ENCODE measurements at regions not wholly inside any gene's neighbourhood (a gene's known extent, or its start where the extent isn't known, plus 50 kb on each side); places are given as distances from the start of the nearest gene placed in this dataset.

DNA sequence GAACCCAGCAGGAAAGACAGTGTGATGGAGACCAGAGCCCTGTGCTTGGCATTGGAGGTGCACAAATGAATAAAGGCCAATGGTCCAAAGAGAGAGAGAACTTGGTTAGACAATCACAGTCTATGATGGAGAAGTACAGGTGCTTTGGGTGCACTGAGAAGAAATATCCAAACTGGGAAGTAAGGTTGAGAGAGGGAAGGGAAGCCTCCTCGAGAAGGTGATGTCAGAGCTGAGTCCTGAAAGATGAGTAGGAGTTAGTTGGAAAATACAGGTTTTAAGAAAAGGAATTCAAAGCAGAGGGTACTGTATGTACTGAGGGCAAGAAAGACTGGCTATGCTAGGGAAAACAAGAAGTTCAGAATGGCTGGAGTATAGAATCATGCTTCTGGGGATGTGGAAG, 94.1 kb upstream of the CD53 start:
- no peaks in the 10 kb centered on the region for H3K9me3 ChIP-seq
- H3K4me3 ChIP-seq, result no peak overlapping the region
- ATAC-seq (no peak), DNase-seq (ENCODE audit: low read depth in 1 of 2, low spot score in 1 of 2) (no peak), FAIRE-seq (no peak)
- no peak overlapping the region for H3K4me2 ChIP-seq
- WGBS (ENCODE audit: missing lambda C conversion rate), result 0% methylated on average over 1 of the region's 1 CpG
- TF ChIP-seq, protein P1, sequence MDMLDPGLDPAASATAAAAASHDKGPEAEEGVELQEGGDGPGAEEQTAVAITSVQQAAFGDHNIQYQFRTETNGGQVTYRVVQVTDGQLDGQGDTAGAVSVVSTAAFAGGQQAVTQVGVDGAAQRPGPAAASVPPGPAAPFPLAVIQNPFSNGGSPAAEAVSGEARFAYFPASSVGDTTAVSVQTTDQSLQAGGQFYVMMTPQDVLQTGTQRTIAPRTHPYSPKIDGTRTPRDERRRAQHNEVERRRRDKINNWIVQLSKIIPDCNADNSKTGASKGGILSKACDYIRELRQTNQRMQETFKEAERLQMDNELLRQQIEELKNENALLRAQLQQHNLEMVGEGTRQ (IDR thresholded peaks at IDR 0.05), result no peak
- TF ChIP-seq NPAS2 (CRISPR knock-in tag; IDR thresholded peaks at IDR 0.05; ENCODE audit: borderline replicate concordance) (no peak), EP300 (IDR thresholded peaks at IDR 0.05) (no peak), RFX5 (IDR thresholded peaks at IDR 0.05) (no peak), POLR2A (IDR thresholded peaks at IDR 0.05; ENCODE audit: low read length) (no peak), FOXS1 (CRISPR knock-in tag; IDR thresholded peaks at IDR 0.05) (no peak), TFCP2L1 (CRISPR knock-in tag; IDR thresholded peaks at IDR 0.05) (no peak), CHD4 (IDR thresholded peaks at IDR 0.05; ENCODE audit: borderline replicate concordance) (no peak), SREBF2 (IDR thresholded peaks at IDR 0.05) (no peak), CEBPB (IDR thresholded peaks at IDR 0.05) (no peak), RNF2 (IDR thresholded peaks at IDR 0.05; ENCODE audit: borderline replicate concordance, low read depth) (no peak), NFE2L2 (conservative IDR thresholded peaks at IDR 0.05; ENCODE audit: low read length) (no peak), ZSCAN20 (CRISPR knock-in tag; IDR thresholded peaks at IDR 0.05) (no peak), KDM1A (IDR thresholded peaks at IDR 0.05; ENCODE audit: low read depth) (no peak), MYC (IDR thresholded peaks at IDR 0.05; ENCODE audit: borderline replicate concordance, low read length) (no peak), RARB (CRISPR knock-in tag; IDR thresholded peaks at IDR 0.05) (no peak)
- TF ChIP-seq, protein P2, sequence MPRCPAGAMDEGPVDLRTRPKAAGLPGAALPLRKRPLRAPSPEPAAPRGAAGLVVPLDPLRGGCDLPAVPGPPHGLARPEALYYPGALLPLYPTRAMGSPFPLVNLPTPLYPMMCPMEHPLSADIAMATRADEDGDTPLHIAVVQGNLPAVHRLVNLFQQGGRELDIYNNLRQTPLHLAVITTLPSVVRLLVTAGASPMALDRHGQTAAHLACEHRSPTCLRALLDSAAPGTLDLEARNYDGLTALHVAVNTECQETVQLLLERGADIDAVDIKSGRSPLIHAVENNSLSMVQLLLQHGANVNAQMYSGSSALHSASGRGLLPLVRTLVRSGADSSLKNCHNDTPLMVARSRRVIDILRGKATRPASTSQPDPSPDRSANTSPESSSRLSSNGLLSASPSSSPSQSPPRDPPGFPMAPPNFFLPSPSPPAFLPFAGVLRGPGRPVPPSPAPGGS (IDR thresholded peaks at IDR 0.05), result no peak
- TF ChIP-seq, protein P3, sequence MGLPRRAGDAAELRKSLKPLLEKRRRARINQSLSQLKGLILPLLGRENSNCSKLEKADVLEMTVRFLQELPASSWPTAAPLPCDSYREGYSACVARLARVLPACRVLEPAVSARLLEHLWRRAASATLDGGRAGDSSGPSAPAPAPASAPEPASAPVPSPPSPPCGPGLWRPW (IDR thresholded peaks at IDR 0.05), result no peak
- TF ChIP-seq, protein P4, sequence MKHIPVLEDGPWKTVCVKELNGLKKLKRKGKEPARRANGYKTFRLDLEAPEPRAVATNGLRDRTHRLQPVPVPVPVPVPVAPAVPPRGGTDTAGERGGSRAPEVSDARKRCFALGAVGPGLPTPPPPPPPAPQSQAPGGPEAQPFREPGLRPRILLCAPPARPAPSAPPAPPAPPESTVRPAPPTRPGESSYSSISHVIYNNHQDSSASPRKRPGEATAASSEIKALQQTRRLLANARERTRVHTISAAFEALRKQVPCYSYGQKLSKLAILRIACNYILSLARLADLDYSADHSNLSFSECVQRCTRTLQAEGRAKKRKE (CRISPR knock-in tag; IDR thresholded peaks at IDR 0.05; ENCODE audit: low read depth), result no peak
- ChIA-PET POLR2A (no interaction called here), CTCF (interaction anchor here (0.6 to 8.0 kb wide), 3 partner anchors 14 to 694 kb away, joined by 3 to 59 read pairs (median 51); no protein-coding TSS in a partner anchor)
- no peaks in the 10 kb centered on the region for H3K4me1 ChIP-seq
- H3K27ac ChIP-seq, result no peak overlapping the region

DNA sequence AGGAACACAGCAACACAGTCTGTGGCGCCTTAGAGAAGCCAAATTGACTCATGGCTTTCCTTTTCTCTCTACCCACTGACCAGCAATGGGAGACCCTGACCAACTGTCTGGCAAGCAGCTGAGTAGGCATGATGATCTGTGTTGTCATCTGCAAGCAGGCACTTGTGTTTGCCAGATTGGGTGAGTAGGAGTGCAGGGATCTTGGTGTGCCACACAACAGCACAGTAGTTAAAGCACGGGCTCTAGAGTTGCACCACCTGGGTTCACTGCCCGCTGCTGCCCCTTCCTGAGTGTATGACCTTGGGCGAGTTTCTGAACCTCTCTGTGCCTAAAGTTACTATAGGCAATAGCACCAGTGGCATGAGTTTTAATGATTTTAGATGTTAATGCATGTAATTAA, 95.7 kb upstream of the CD53 start:
- TF ChIP-seq ZNF302 (CRISPR knock-in tag; IDR thresholded peaks at IDR 0.05) (no peak), KDM5A (IDR thresholded peaks at IDR 0.05) (no peak), FOXS1 (CRISPR knock-in tag; IDR thresholded peaks at IDR 0.05) (no peak), ZFP36 (IDR thresholded peaks at IDR 0.05; ENCODE audit: borderline replicate concordance, partially characterized antibody) (no peak), RCOR1 (IDR thresholded peaks at IDR 0.05; ENCODE audit: low read depth, low read length) (no peak), SREBF2 (IDR thresholded peaks at IDR 0.05) (no peak), EP300 (IDR thresholded peaks at IDR 0.05) (no peak), HDAC2 (IDR thresholded peaks at IDR 0.05) (no peak), EHF (CRISPR knock-in tag; IDR thresholded peaks at IDR 0.05) (no peak), TP53 (CRISPR knock-in tag; IDR thresholded peaks at IDR 0.05) (no peak), ZC3H11A (IDR thresholded peaks at IDR 0.05) (no peak), HEYL (CRISPR knock-in tag; IDR thresholded peaks at IDR 0.05) (no peak)
- TF ChIP-seq, protein P5, sequence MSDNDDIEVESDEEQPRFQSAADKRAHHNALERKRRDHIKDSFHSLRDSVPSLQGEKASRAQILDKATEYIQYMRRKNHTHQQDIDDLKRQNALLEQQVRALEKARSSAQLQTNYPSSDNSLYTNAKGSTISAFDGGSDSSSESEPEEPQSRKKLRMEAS (IDR thresholded peaks at IDR 0.05), result no peak
- TF ChIP-seq, protein P6, sequence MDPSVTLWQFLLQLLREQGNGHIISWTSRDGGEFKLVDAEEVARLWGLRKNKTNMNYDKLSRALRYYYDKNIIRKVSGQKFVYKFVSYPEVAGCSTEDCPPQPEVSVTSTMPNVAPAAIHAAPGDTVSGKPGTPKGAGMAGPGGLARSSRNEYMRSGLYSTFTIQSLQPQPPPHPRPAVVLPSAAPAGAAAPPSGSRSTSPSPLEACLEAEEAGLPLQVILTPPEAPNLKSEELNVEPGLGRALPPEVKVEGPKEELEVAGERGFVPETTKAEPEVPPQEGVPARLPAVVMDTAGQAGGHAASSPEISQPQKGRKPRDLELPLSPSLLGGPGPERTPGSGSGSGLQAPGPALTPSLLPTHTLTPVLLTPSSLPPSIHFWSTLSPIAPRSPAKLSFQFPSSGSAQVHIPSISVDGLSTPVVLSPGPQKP (IDR thresholded peaks at IDR 0.05; ENCODE audit: low read depth, low read length), result no peak
- TF ChIP-seq, protein P7, sequence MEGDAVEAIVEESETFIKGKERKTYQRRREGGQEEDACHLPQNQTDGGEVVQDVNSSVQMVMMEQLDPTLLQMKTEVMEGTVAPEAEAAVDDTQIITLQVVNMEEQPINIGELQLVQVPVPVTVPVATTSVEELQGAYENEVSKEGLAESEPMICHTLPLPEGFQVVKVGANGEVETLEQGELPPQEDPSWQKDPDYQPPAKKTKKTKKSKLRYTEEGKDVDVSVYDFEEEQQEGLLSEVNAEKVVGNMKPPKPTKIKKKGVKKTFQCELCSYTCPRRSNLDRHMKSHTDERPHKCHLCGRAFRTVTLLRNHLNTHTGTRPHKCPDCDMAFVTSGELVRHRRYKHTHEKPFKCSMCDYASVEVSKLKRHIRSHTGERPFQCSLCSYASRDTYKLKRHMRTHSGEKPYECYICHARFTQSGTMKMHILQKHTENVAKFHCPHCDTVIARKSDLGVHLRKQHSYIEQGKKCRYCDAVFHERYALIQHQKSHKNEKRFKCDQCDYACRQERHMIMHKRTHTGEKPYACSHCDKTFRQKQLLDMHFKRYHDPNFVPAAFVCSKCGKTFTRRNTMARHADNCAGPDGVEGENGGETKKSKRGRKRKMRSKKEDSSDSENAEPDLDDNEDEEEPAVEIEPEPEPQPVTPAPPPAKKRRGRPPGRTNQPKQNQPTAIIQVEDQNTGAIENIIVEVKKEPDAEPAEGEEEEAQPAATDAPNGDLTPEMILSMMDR (IDR thresholded peaks at IDR 0.05), result no peak
- TF ChIP-seq, protein P8, sequence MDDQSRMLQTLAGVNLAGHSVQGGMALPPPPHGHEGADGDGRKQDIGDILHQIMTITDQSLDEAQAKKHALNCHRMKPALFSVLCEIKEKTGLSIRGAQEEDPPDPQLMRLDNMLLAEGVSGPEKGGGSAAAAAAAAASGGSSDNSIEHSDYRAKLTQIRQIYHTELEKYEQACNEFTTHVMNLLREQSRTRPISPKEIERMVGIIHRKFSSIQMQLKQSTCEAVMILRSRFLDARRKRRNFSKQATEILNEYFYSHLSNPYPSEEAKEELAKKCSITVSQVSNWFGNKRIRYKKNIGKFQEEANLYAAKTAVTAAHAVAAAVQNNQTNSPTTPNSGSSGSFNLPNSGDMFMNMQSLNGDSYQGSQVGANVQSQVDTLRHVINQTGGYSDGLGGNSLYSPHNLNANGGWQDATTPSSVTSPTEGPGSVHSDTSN (IDR thresholded peaks at IDR 0.05), result no peak
- DNase-seq (ENCODE audit: low read depth in 1 of 2, low spot score in 1 of 2) (no peak), FAIRE-seq (no peak), ATAC-seq (no peak)
- 3% methylated on average over 4 of the region's 4 CpGs for WGBS (ENCODE audit: missing lambda C conversion rate)
- no peak overlapping the region for H3K4me3 ChIP-seq
- no peaks in the 10 kb centered on the region for H3K9me3 ChIP-seq
- POLR2A ChIA-PET, result no interaction called here
- H3K4me1 ChIP-seq, result no peaks in the 10 kb centered on the region
- H3K4me2 ChIP-seq, result no peak overlapping the region
- no peak overlapping the region for H3K27ac ChIP-seq
- CTCF ChIA-PET, result interaction anchor here (1.3 kb wide), 1 partner anchor 12 kb away, joined by 4 read pairs; no protein-coding TSS in a partner anchor

All from A549 (cell line).